Natural killer cell (primary cell): ENCODE measurements at regions not wholly inside any gene's neighbourhood (a gene's known extent, or its start where the extent isn't known, plus 50 kb on each side); places are given as distances from the start of the nearest gene placed in this dataset.

Source experiments
- ATAC-seq, 3 donors: fragments of 150-1000 bp in 2 of 3; fragments of 200-7000 bp in 1 of 3; cut with Tn5 transposase; 1 replicate in 1 of 3; 2 replicates in 2 of 3; pipeline ENCODE4 v1.10.0; 2021; ENCODE audit warnings: mild to moderate bottlenecking in 2 of 3, moderate library complexity in 2 of 3
- DNase-seq, 2 donors: peaks; one replicate each; pipeline versions ENCODE4 v3.0.0 to v3.0.0-alpha.2; 2013 to 2021; ENCODE audit warnings: mixed read lengths in 1 of 2
- H3K27ac ChIP-seq: one replicate; pipeline ENCODE4 v1.5.1; 2013; ENCODE audit warnings: mild to moderate bottlenecking, low read length
- H3K27me3 ChIP-seq: one replicate; pipeline ENCODE4 v1.6.1; 2013; ENCODE audit warnings: low read length; ENCODE audit not compliant: control insufficient read depth, insufficient read depth
- H3K36me3 ChIP-seq: one replicate; pipeline ENCODE4 v1.6.1; 2013; ENCODE audit warnings: low read length; ENCODE audit not compliant: control insufficient read depth, insufficient read depth
- H3K4me1 ChIP-seq: one replicate; pipeline ENCODE4 v1.6.1; 2013; ENCODE audit warnings: low read length; ENCODE audit not compliant: control insufficient read depth, insufficient read depth
- H3K4me3 ChIP-seq: one replicate; pipeline ENCODE4 v1.5.1; 2013; ENCODE audit warnings: low read length
- H3K9me3 ChIP-seq: one replicate; pipeline ENCODE4 v1.6.1; 2013; ENCODE audit warnings: low read length; ENCODE audit not compliant: control insufficient read depth, insufficient read depth
- H3K27ac Mint-ChIP-seq, 2 donors: one replicate each; pipeline ENCODE4 v1.8.0; 2022; ENCODE audit warnings: mild to moderate bottlenecking in 2 of 2, mixed read lengths in 2 of 2, moderate library complexity in 1 of 2
- H3K27me3 Mint-ChIP-seq, 2 donors: one replicate each; pipeline ENCODE4 v1.8.0; 2022; ENCODE audit warnings: low read depth in 2 of 2, mixed read lengths in 2 of 2
- H3K36me3 Mint-ChIP-seq: one replicate; pipeline ENCODE4 v1.8.0; 2022; ENCODE audit warnings: mixed read lengths
- H3K4me1 Mint-ChIP-seq, 2 donors: one replicate each; pipeline ENCODE4 v1.8.0; 2022; ENCODE audit warnings: mixed read lengths in 2 of 2
- H3K4me3 Mint-ChIP-seq: one replicate; pipeline ENCODE4 v1.8.0; 2022; ENCODE audit warnings: mild to moderate bottlenecking, moderate library complexity, mixed read lengths
- H3K9me3 Mint-ChIP-seq, 2 donors: one replicate each; pipeline ENCODE4 v1.8.0; 2022; ENCODE audit warnings: mixed read lengths in 2 of 2
- WGBS: methylation state at CpG from one replicate; pipeline ENCODE4 v1.1.7; 2013; ENCODE audit warnings: missing lambda C conversion rate; ENCODE audit not compliant: insufficient coverage; 5-methylcytosine and 5-hydroxymethylcytosine counted together
- intact Hi-C: fragments of 100-400 bp; cut with micrococcal nuclease; formaldehyde crosslinking; loops from one replicate; pipeline ENCODE4 v1.14.2; 2022
- TF ChIP-seq, protein P1 (sequence below): fragments of 200-600 bp; IDR thresholded peaks from one replicate; pipeline ENCODE4 v1.8.0; 2022; ENCODE audit warnings: antibody characterized with exemption

DNA sequence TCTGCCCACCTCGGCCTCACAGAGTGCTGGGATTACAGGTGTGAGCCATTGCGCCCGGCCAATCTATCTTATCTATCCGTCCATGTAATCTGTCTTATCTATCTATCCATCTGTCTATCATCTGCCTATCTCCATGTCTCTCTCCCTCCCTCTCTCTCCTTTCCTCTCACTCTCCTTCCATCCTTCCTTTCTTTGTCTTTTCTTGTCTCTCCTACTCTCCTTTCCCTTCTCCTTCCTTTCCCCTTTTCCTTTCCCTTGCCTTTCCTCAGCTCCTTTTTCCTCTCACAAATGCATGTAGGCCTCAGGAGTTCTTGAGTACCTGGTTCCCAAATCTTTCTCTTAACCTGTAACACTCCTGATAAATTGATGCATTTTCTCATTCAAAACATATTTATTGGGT, 89.3 kb upstream of the WSCD2 start:
- Mint-ChIP-seq H3K27me3 (peaks cover 15 to 35% of the 10 kb centered on the region in 2 donors), H3K4me1 (no peaks in the 10 kb centered on the region), H3K27ac (no peak overlapping the region), H3K9me3 (no peaks in the 10 kb centered on the region), H3K4me3 (no peak overlapping the region), H3K36me3 (no peaks in the 10 kb centered on the region)
- 85% methylated on average over 4 of the region's 4 CpGs for WGBS
- intact Hi-C loops = no loop called here
- H3K36me3 ChIP-seq = no peaks in the 10 kb centered on the region
- no peaks in the 10 kb centered on the region for H3K27me3 ChIP-seq
- no peak overlapping the region for H3K27ac ChIP-seq
- no peaks in the 10 kb centered on the region for H3K9me3 ChIP-seq
- DNase-seq = no peak
- TF ChIP-seq, protein P1, sequence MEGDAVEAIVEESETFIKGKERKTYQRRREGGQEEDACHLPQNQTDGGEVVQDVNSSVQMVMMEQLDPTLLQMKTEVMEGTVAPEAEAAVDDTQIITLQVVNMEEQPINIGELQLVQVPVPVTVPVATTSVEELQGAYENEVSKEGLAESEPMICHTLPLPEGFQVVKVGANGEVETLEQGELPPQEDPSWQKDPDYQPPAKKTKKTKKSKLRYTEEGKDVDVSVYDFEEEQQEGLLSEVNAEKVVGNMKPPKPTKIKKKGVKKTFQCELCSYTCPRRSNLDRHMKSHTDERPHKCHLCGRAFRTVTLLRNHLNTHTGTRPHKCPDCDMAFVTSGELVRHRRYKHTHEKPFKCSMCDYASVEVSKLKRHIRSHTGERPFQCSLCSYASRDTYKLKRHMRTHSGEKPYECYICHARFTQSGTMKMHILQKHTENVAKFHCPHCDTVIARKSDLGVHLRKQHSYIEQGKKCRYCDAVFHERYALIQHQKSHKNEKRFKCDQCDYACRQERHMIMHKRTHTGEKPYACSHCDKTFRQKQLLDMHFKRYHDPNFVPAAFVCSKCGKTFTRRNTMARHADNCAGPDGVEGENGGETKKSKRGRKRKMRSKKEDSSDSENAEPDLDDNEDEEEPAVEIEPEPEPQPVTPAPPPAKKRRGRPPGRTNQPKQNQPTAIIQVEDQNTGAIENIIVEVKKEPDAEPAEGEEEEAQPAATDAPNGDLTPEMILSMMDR = no peak
- no peak for ATAC-seq
- H3K4me1 ChIP-seq = no peaks in the 10 kb centered on the region
- no peak overlapping the region for H3K4me3 ChIP-seq

DNA sequence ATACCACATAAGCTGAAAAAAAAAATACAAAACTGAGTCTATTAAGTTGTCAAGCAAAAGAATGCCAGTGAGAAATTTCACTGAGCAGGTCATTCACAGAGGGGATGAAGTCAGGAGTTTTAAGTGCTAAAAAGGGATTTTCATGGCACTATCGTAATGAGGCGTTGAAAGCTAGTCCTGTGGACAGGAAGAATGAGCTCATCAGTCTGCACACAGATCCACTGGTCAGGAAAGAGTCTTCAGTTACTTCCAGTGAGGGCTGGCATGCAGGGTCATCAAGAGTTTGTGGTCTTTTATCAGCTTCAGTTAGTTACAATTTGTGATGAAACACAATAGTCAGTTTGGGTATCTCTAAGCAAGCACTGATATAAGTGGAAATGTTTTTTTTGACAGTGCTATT, 88.1 kb upstream of the WSCD2 start:
- TF ChIP-seq, protein P1 = no peak
- H3K27ac Mint-ChIP-seq = no peak overlapping the region

DNA sequence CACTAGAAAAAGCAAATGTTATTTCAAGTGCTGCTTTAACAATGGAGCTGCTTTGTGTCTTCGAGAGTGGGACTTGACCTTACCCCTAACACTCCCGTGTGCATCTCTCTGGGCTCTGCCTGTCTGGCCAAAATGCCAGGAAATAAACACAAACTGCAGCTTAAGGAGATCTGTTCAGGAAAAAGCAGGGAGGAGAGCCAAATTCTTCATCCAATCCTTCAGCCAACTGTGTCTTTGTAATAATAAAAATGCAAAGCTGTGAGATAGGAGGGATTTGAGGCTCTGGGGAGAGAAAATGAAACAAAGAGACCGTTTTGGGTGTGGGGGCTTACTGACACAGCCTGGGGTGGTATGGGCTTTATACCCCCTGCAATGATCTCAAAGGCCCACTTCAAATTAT, 85.8 kb upstream of the WSCD2 start:
- Histone ChIP-seq H3K4me3 (no peak overlapping the region), H3K36me3 (no peaks in the 10 kb centered on the region), H3K27ac (no peak overlapping the region), H3K4me1 (no peaks in the 10 kb centered on the region), H3K27me3 (no peaks in the 10 kb centered on the region), H3K9me3 (no peaks in the 10 kb centered on the region)
- TF ChIP-seq, protein P1 = no peak
- intact Hi-C loops = no loop called here
- no peaks in the 10 kb centered on the region for H3K36me3 Mint-ChIP-seq
- ATAC-seq (no peak), DNase-seq (no peak)
- H3K27me3 Mint-ChIP-seq = peaks cover 26 to 63% of the 10 kb centered on the region in 2 donors
- H3K27ac Mint-ChIP-seq = no peak overlapping the region
- peaks cover 5 to 8% of the 10 kb centered on the region in 2 donors for H3K4me1 Mint-ChIP-seq
- 75% methylated on average over 3 of the region's 3 CpGs for WGBS
- no peaks in the 10 kb centered on the region for H3K9me3 Mint-ChIP-seq
- no peak overlapping the region for H3K4me3 Mint-ChIP-seq

More for the DNA sequence above, 88.1 kb upstream of the WSCD2 start:
- Mint-ChIP-seq H3K36me3 (no peaks in the 10 kb centered on the region), H3K4me1 (no peaks in the 10 kb centered on the region), H3K4me3 (no peak overlapping the region), H3K9me3 (no peaks in the 10 kb centered on the region), H3K27me3 (peaks cover 14 to 41% of the 10 kb centered on the region in 2 donors)
- ATAC-seq (no peak), DNase-seq (no peak)
- intact Hi-C loops = no loop called here
- no peaks in the 10 kb centered on the region for H3K4me1 ChIP-seq
- WGBS = 67% methylated on average over 2 of the region's 2 CpGs
- H3K9me3 ChIP-seq = no peaks in the 10 kb centered on the region
- no peak overlapping the region for H3K4me3 ChIP-seq
- no peak overlapping the region for H3K27ac ChIP-seq
- no peaks in the 10 kb centered on the region for H3K27me3 ChIP-seq
- no peaks in the 10 kb centered on the region for H3K36me3 ChIP-seq

GRCh38 chr12:108043750-108044533, 85.1 kb upstream of the WSCD2 start:
- Mint-ChIP-seq H3K4me3 (no peak overlapping the region), H3K36me3 (no peaks in the 10 kb centered on the region), H3K4me1 (peaks cover 5 to 8% of the 10 kb centered on the region in 2 donors), H3K27me3 (peaks cover 27 to 65% of the 10 kb centered on the region in 2 donors), H3K27ac (no peak overlapping the region), H3K9me3 (no peaks in the 10 kb centered on the region)
- DNase-seq (no peak), ATAC-seq (no peak)
- H3K4me1 ChIP-seq = no peaks in the 10 kb centered on the region
- H3K36me3 ChIP-seq = no peaks in the 10 kb centered on the region
- 93% methylated on average over 6 of the region's 7 CpGs for WGBS
- no peak overlapping the region for H3K27ac ChIP-seq
- TF ChIP-seq, protein P1 = no peak
- H3K4me3 ChIP-seq = no peak overlapping the region
- intact Hi-C loops = no loop called here
- no peaks in the 10 kb centered on the region for H3K27me3 ChIP-seq
- H3K9me3 ChIP-seq = no peaks in the 10 kb centered on the region
